Activated T-helper 1 cell treated with anti-CD3 and anti-CD28 coated beads, Interleukin-12 subunit alpha, Interleukin-12 subunit beta, Interleukin-2, Interleukin-4 antibody, amounts not matched to agents 30 ng/mL and 10 ng/mL and 1 ng/mL, durations not matched to agents 14 hours and 24 hours and 36 hours (primary cell): ENCODE measurements at regions not wholly inside any gene's neighbourhood (a gene's known extent, or its start where the extent isn't known, plus 50 kb on each side); places are given as distances from the start of the nearest gene placed in this dataset.

Experiments
- DNase-seq: peaks from one replicate; pipeline ENCODE4 v3.0.0; 2021; ENCODE audit warnings: low spot score
- H3K27ac Mint-ChIP-seq: one replicate; pipeline ENCODE4 v1.8.0; 2021; ENCODE audit warnings: mild to moderate bottlenecking, mixed read lengths
- H3K27me3 Mint-ChIP-seq: one replicate; pipeline ENCODE4 v1.8.0; 2022; ENCODE audit warnings: mild to moderate bottlenecking, moderate library complexity, mixed read lengths; ENCODE audit not compliant: insufficient read depth
- H3K36me3 Mint-ChIP-seq: one replicate; pipeline ENCODE4 v1.8.0; 2021; ENCODE audit warnings: low read depth, mixed read lengths
- H3K4me1 Mint-ChIP-seq: one replicate; pipeline ENCODE4 v1.8.0; 2021; ENCODE audit warnings: low read depth, mixed read lengths
- H3K4me3 Mint-ChIP-seq: one replicate; pipeline ENCODE4 v1.8.0; 2021; ENCODE audit warnings: mild to moderate bottlenecking, moderate library complexity, mixed read lengths
- H3K9me3 Mint-ChIP-seq: one replicate; pipeline ENCODE4 v1.8.0; 2021; ENCODE audit warnings: mixed read lengths
- intact Hi-C: fragments of 100-400 bp; cut with micrococcal nuclease; formaldehyde crosslinking; loops from one replicate; pipeline ENCODE4 v1.15.1; 2024

DNA sequence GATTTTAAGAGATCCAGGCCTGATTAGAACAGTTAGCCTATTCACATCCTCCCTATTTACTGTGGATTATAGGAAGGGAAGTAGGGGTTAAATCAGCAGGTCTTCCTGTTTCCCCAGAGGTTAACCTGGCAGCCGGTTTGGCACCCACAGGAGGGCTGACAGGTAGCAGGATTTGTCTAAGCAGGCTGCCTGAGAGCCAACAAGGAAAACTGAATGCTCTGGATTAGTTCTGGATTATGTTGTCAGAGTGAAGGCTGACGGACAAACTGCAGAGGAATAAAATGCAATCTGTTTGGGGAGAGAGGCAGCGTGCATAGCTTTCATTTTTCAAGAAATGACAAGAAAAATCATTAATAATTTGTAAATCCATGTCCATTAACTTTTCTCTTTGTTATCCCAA lies 397.1 kb upstream of the FAM241A start:
- H3K36me3 Mint-ChIP-seq, result no peaks in the 10 kb centered on the region
- intact Hi-C loops, result no loop called here
- no peaks in the 10 kb centered on the region for H3K9me3 Mint-ChIP-seq
- no peaks in the 10 kb centered on the region for H3K4me1 Mint-ChIP-seq
- no peak overlapping the region for H3K4me3 Mint-ChIP-seq
- H3K27ac Mint-ChIP-seq, result no peak overlapping the region
- H3K27me3 Mint-ChIP-seq, result no peaks in the 10 kb centered on the region
- no peak for DNase-seq

DNA sequence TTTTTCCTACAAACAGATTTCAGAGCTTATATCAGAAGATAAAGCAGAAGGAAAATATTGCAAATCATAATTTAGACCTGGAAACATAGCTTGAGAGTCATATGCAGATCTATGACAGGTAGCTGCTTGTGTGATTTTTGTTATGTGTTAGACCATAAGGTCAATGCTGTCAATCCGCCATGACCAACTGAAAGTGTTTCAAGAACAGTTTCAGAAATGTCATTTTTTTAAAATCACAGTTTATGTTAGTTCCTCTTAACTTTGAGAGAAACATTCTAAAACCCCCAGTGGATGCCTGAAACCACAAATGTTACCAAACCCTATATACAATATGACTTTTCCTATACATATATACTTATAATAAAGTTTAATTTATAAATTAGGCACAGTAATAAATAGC lies 391.3 kb upstream of the FAM241A start:
- H3K27me3 Mint-ChIP-seq, result no peaks in the 10 kb centered on the region
- intact Hi-C loops, result no loop called here

DNA sequence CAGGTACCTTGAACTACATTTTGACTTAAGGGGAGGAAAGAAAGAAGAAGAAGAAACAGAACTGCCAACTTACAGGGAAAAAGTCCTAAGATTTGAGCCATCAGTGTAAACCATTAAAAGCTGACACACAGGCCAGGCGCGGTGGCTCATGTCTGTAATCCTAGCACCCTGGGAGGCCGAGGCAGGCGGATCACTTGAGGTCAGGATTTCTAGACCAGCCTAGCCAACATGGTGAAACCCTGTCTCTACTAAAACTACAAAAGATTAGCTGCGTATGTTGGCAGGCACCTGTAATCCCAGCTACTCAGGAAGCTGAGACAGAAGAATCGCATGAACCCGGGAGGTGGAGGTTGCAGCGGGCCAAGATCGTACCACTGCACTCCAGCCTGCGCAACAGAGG lies 389.7 kb upstream of the FAM241A start:
- H3K36me3 Mint-ChIP-seq, result no peaks in the 10 kb centered on the region
- no peak overlapping the region for H3K27ac Mint-ChIP-seq
- DNase-seq, result no peak

More for the DNA sequence above, 391.3 kb upstream of the FAM241A start:
- Mint-ChIP-seq H3K4me1 (no peaks in the 10 kb centered on the region), H3K9me3 (no peaks in the 10 kb centered on the region), H3K4me3 (no peak overlapping the region), H3K36me3 (no peaks in the 10 kb centered on the region), H3K27ac (no peak overlapping the region)
- no peak for DNase-seq

DNA sequence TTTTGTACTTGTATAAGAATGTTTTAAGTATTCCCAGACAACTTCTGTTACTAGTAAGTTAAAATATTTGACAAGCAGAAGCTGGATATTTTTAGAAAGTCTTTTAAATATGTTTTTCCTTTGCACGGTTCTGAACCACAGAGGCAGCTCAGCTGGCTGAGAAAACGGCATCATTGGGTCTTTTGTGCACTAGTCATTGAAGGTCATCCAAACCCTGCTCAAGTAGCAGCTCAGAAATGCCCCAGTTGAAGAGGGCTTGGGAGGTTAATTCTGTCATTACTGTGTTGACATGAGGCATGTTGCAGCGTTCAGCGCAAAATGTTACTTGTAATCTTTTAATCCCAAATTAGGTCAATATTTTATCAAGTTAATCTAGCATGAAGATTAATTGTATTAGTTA lies 383.7 kb upstream of the FAM241A start:
- no peaks in the 10 kb centered on the region for H3K4me1 Mint-ChIP-seq
- no peak overlapping the region for H3K4me3 Mint-ChIP-seq
- intact Hi-C loops, result no loop called here
- H3K27me3 Mint-ChIP-seq, result no peaks in the 10 kb centered on the region
- H3K9me3 Mint-ChIP-seq, result no peaks in the 10 kb centered on the region
- no peak for DNase-seq
- H3K27ac Mint-ChIP-seq, result no peak overlapping the region
- H3K36me3 Mint-ChIP-seq, result no peaks in the 10 kb centered on the region

More for the DNA sequence above, 389.7 kb upstream of the FAM241A start:
- Mint-ChIP-seq H3K27me3 (no peaks in the 10 kb centered on the region), H3K9me3 (no peaks in the 10 kb centered on the region), H3K4me1 (no peaks in the 10 kb centered on the region), H3K4me3 (no peak overlapping the region)
- intact Hi-C loops, result no loop called here

DNA sequence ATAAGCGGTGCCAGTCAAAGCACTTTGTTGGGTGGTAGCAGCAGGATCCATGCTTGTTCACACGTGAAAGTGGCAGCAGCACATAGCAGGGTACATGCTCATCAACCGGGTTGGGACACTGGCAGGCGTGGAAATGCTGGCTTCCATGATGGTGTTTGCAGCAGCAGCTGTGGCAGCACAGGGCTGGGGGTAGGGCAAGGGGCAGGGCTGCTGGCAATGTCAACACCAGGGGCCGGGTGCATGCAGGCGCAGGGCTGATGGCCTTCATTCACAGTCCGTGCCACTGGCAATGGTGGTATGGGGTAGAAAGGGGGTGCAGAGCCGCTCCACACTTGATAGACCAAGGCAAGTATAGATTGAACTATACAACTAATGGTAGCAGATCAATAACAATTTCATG lies 374.7 kb upstream of the FAM241A start:
- intact Hi-C loops, result no loop called here
- Mint-ChIP-seq H3K4me3 (no peak overlapping the region), H3K27me3 (no peaks in the 10 kb centered on the region), H3K9me3 (no peaks in the 10 kb centered on the region), H3K4me1 (no peaks in the 10 kb centered on the region), H3K36me3 (no peaks in the 10 kb centered on the region), H3K27ac (no peak overlapping the region)
- DNase-seq, result no peak

DNA sequence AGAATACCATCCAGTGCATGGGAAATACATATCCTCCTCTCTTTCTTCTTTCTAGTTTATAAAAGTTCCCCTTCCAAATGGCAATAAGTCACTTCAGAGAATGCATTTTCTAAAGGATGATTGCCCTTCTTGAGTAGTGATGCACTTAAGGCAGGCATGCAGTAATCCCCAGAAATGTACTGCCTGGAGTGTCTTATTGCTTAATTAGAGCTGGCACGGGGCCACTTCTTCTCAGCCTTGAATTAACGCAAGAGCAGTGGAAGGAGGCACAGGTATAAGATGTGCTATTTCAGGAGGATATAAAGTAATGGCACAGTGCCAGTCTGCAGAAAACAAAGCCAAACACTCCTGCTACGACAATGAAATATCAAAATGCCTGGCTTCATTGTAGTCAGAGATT lies 371.4 kb upstream of the FAM241A start:
- Mint-ChIP-seq H3K4me3 (no peak overlapping the region), H3K4me1 (no peaks in the 10 kb centered on the region), H3K27me3 (no peaks in the 10 kb centered on the region), H3K36me3 (no peaks in the 10 kb centered on the region), H3K9me3 (no peaks in the 10 kb centered on the region), H3K27ac (no peak overlapping the region)
- DNase-seq, result no peak
- intact Hi-C loops, result no loop called here

DNA sequence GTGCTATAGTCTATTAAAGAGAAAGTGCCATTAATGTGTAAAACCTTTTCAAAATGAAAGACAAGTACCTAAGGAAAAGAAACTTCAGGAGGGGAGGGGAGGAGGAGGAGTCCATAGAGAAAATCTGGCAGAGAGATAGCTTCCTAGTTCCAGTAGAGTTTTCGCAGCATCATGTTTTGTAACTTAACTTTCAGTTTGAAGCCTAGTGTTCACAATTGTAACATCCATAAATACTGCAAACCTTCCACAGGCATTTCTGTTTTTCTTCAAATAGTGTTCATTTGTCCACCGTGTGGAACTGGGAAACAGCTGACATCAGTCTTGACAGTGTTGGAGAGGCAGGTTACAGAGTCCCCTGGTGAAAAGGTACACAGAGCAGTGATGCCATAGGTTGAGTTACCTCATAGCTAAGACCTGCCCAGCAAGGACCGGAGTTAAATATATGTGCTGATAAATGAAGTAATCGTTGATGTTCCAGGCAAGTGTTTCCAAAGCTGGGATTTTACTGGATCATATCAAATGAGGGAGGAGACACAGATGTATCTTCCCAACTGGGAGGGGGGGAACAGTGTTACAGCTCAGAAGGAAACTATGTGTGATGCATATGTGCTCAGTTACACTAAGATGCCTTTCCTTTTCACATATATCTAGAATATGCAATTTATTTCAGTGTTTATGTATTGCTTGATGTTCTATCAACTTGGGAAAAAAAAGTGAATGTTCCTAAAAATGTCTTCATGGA lies 369.5 kb upstream of the FAM241A start:
- Mint-ChIP-seq H3K4me1 (no peaks in the 10 kb centered on the region), H3K27me3 (no peaks in the 10 kb centered on the region), H3K9me3 (no peaks in the 10 kb centered on the region), H3K36me3 (no peaks in the 10 kb centered on the region), H3K4me3 (no peak overlapping the region), H3K27ac (no peak overlapping the region)
- intact Hi-C loops, result no loop called here
- DNase-seq, result no peak

DNA sequence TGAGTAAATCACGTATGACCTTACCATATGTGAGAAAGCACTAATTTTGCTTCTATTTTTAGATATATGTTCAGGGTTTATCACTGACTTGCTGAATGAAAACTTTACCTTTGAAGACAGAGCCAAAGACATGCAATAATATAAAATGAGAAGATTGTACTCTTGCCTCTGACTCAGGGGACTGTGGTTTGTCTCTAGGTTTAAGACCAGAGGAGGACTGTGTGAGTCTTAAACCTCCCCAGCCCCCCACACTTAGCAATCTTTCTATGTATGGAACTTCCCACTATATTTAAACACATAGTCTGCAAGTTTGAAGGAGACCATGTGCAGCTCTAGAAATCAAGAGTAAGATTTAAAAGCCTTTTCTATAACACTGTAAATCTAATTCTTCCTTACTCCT lies 368.7 kb upstream of the FAM241A start:
- no peaks in the 10 kb centered on the region for H3K4me1 Mint-ChIP-seq
- H3K27ac Mint-ChIP-seq, result no peak overlapping the region
- intact Hi-C loops, result no loop called here
- H3K9me3 Mint-ChIP-seq, result no peaks in the 10 kb centered on the region
- H3K4me3 Mint-ChIP-seq, result no peak overlapping the region
- no peaks in the 10 kb centered on the region for H3K36me3 Mint-ChIP-seq
- DNase-seq, result no peak
- H3K27me3 Mint-ChIP-seq, result no peaks in the 10 kb centered on the region

DNA sequence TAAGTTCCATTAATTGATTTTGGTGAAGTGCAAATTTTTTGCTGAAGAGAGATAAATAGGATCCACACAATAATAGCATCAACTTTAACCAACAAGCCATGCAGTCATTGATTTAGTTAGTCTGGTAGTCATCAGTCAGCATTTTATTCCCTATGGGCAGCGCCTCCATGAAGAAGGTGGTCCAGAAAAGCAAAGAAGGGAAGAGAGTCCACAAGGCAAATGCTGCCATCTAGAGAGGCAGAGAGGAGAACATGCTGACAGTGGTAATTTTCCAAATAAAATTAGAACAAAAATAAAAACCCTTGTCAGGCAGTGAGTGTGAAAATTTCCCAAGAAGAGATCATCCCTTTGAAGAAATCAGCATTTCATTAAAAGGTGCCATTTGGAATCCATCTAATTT lies 366.7 kb upstream of the FAM241A start:
- Mint-ChIP-seq H3K27ac (no peak overlapping the region), H3K36me3 (no peaks in the 10 kb centered on the region), H3K4me3 (no peak overlapping the region), H3K4me1 (no peaks in the 10 kb centered on the region), H3K27me3 (no peaks in the 10 kb centered on the region), H3K9me3 (no peaks in the 10 kb centered on the region)
- DNase-seq, result no peak
- intact Hi-C loops, result no loop called here

DNA sequence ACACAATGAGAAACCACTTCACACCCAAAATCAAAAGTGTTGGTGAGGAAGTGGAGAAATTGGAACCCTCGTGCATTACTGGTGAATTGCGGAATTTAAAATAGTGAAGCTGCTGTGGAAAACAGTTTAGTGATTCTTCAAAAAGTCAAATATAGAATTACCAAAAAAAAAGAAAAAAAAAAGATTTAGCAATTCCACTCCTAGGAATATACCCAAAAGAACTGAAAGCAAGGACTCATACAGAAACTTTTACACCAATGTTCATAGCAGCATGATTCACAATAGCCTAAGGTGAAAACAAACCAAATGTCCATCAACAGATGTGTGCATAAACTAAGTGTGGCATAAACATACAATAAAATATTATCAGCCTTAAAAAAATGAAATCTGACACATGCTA lies 364.3 kb upstream of the FAM241A start:
- no peak overlapping the region for H3K4me3 Mint-ChIP-seq
- H3K9me3 Mint-ChIP-seq, result no peaks in the 10 kb centered on the region
- no peak overlapping the region for H3K27ac Mint-ChIP-seq
- no peaks in the 10 kb centered on the region for H3K27me3 Mint-ChIP-seq
- DNase-seq, result no peak
- intact Hi-C loops, result no loop called here
- H3K36me3 Mint-ChIP-seq, result no peaks in the 10 kb centered on the region
- no peaks in the 10 kb centered on the region for H3K4me1 Mint-ChIP-seq

DNA sequence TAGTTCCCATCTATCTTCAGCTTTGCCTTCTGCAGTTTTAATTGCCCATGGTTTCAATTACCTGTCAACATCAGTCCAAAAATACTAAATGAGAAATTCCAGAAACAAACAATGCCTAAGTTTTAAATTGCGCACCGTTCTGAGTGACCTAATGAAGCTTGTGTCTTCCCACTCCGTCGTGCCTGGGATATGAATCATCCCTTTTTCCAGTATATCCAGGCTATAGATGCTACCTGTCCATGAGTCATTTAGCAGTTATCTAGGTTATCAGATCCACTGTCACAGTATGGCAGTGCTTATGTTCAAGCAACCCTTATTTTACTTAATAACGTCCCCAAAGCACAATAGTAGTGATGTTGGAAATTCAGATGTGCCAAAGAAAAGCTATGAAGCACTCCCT lies 363.6 kb upstream of the FAM241A start:
- intact Hi-C loops, result no loop called here
- Mint-ChIP-seq H3K36me3 (no peaks in the 10 kb centered on the region), H3K27me3 (no peaks in the 10 kb centered on the region), H3K4me3 (no peak overlapping the region), H3K9me3 (no peaks in the 10 kb centered on the region), H3K4me1 (no peaks in the 10 kb centered on the region), H3K27ac (no peak overlapping the region)
- DNase-seq, result no peak

DNA sequence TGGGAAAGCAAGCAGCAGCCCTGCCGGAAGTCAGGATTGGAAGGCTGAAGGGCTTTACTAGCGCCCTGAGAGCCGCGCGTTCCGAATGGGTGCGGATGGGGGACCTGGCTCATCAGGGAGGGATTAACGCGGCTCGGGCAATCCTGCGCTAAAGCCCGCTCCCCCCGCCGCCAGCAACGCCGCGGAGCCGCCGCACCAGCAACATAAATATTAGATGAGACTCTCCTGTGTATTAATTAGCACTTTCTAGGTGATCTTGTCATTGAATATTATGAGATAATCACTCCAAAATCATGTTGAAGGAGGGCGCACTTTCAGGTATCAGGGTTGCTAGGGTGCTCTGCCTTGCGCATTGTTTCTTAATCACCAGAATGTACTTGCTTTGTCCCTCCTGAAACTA lies 357.2 kb upstream of the FAM241A start:
- no peak overlapping the region for H3K27ac Mint-ChIP-seq
- no peaks in the 10 kb centered on the region for H3K27me3 Mint-ChIP-seq
- H3K36me3 Mint-ChIP-seq, result no peaks in the 10 kb centered on the region
- no peak overlapping the region for H3K4me3 Mint-ChIP-seq
- no peaks in the 10 kb centered on the region for H3K9me3 Mint-ChIP-seq
- intact Hi-C loops, result no loop called here
- no peak for DNase-seq
- H3K4me1 Mint-ChIP-seq, result no peaks in the 10 kb centered on the region

DNA sequence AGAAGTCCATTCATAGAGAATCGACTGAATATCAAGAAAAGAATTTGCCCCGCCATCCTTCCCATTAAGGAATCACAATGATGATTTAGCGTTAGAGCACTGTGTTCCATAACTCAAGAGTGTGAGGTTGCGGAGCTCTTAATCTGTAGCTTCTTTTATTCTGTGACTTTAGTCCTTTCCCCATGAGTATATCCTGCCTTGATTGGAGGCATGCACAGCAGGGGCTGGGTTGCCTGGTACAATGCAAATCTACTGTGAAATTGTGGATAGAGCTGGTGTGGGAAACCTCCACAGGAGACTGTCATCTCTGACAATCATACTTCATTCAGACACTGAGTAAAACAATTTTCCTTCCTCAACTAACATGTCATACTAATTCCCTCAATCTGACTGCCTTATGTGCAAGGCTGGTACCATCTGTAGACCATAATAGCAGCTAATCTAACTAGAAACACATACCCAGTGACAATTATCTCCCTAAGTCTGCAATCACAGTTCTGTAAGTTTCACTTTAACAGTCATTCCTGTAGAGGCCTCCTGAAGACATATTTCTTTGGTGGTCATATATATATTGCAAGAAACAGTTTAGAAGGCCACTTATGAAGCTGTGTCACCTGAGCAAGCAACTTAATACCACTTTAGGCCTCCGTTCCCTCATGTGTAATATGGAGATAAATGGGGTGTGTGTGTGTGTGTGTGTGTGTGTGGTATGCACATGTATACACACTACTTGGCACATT lies 355.2 kb upstream of the FAM241A start:
- no peak overlapping the region for H3K4me3 Mint-ChIP-seq
- no peak for DNase-seq
- H3K27ac Mint-ChIP-seq, result no peak overlapping the region
- peaks cover 2% of the 10 kb centered on the region for H3K27me3 Mint-ChIP-seq
- intact Hi-C loops, result no loop called here
- H3K4me1 Mint-ChIP-seq, result no peaks in the 10 kb centered on the region
- no peaks in the 10 kb centered on the region for H3K36me3 Mint-ChIP-seq
- H3K9me3 Mint-ChIP-seq, result no peaks in the 10 kb centered on the region
